NCI-H2081 (cell line): ENCODE measurements at regions not wholly inside any gene's neighbourhood (a gene's known extent, or its start where the extent isn't known, plus 50 kb on each side); places are given as distances from the start of the nearest gene placed in this dataset.

ENCODE experiments used
- DNase-seq, 2 experiments: peaks; one replicate each; lab custom pipeline; 2025; lab: John Stamatoyannopoulos, UW

DNA sequence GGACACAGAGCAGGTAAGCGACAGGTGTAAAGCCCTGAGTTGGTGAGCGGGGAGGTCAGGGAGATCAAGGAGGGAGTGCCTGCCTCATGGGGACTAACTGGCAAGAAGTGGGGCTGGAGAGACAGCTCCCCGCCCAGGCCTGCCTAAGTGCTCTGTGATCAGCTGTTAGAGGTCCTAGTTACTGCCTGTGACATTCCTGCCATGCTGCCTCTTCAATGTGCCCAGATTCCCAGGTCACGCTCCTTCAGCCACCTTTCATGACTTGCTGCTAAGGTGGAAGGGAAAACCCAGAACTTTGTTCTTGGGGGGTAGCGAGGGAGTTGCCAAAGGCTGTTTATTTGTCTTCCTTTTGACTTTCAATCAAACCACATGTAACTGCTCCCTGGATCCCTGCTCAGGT lies 114.3 kb upstream of the ZNF438 start:
- DNase-seq, result no peak

- DNase-seq, result no peak
Observed at GRCh38 chr10:31146491-31147209, 115.0 kb upstream of the ZNF438 start.

GRCh38 chr10:31147210-31147608 lies 115.5 kb upstream of the ZNF438 start:
- DNase-seq, result no peak

DNA sequence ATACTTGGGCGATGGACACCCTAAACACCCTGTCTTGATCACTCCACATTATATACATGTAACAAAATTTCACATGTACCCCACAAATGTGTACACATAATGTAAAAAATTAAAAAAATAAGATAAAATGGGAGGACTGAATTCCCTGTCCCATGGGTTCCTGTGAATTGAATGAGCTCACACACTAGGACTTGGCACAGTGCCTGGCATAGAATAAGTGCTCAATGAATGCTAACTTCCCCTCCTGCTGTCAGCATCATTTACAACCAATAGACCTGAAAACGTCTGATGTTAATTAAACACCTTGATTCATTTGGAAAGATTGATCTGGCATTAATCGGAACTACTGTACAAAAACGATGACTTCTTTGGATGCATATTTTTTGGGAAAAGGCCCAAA lies 117.3 kb upstream of the ZNF438 start:
- peak in 1 of 2 experiments; percentile 21 for DNase-seq

GRCh38 chr10:31149835-31150512 lies 118.3 kb upstream of the ZNF438 start:
- DNase-seq, result no peak

DNA sequence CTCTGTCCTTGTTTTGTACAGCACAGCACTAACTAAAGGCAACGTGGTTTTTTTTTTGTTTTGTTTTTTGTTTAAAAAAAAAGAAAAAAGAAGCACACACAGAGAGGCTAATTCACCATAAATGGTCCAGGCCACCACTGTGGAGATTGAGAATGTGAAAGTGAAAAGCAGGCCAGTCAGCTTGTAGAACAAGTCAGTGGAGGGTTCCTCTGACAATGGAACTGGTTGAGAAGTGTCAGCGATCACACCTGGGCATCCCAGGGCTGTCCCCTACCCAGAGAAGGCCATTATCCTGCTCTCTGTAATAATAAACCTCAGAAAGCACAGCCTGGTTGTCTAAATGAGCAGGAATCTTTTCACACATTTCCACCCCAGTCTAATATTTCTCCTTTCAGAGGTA lies 119.6 kb upstream of the ZNF438 start:
- DNase-seq, result no peak

- DNase-seq, result no peak
Observed at GRCh38 chr10:31152421-31153135, 120.9 kb upstream of the ZNF438 start.

GRCh38 chr10:31153161-31153560 lies 121.5 kb upstream of the ZNF438 start:
- DNase-seq, result no peak

- DNase-seq, result no peak
Observed at GRCh38 chr10:31153692-31154091, 122.0 kb upstream of the ZNF438 start.

- DNase-seq, result no peak
Observed at GRCh38 chr10:31154996-31155395, 123.3 kb upstream of the ZNF438 start.

DNA sequence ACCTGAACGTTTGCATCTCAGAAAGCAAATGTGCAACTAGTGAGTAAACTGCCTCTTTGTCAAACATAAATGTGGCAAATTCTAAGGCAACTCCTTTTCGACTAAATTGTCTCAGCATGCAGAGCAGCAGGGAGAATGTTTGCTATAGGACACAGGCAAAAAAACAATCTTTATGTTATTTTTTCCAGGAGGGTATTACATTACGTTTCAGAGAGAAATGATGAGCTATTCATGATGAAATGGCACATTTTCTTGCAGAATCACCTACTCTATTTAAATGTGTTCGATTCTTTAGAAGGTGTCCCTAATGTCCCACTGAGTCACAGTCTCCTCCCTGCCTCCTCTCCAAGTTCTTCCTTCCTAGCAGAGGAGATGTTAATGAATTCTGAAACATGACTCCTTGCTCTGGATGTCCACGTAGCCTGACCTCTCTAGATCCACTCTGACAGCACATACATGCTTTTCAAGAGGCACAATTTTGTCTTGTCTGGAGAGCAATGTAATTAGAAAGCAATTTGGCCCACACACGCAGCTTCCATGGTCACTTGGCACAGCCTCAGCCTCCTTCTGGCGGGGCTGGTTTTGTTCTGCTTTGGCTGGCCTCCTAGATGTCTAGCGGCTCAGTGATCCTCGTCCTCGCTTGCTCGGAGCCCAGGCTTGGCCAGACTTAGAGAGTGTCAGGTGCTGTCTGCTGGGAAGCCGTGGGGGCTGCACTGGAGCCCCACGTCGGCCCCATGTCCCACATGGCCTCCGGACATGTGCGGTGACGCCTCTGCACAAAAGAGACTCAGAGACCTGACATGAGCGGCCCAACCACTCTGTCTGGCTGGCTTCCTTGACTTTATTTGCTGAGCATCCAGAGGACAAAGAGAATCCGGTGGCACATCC lies 125.7 kb upstream of the ZNF438 start:
- peak; percentile 53 to 86 for DNase-seq

- DNase-seq, result peak in 1 of 2 experiments; percentile 34
Observed at GRCh38 chr10:31158011-31158658, 126.5 kb upstream of the ZNF438 start.

DNA sequence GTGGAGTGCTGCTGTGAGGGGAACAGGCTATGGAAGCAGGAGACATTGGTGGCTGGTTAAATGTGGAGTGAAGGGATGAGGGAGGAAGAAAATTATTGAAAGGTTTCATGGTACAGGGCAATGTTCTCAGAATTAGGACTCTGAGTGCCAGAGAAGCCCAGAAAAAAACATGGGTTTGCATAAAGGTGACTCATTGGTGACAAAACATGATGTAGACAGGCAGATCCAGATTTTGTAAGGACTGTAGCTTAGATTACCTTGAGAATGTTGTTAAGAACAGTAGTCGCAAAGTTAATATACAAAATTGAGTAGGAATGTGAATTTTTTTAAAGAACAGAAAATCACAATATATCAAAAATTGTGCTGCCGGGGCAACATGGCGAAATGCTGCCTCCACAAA lies 134.9 kb upstream of the ZNF438 start:
- DNase-seq, result no peak

GRCh38 chr10:31170636-31171035 lies 139.0 kb upstream of the ZNF438 start:
- DNase-seq, result no peak

DNA sequence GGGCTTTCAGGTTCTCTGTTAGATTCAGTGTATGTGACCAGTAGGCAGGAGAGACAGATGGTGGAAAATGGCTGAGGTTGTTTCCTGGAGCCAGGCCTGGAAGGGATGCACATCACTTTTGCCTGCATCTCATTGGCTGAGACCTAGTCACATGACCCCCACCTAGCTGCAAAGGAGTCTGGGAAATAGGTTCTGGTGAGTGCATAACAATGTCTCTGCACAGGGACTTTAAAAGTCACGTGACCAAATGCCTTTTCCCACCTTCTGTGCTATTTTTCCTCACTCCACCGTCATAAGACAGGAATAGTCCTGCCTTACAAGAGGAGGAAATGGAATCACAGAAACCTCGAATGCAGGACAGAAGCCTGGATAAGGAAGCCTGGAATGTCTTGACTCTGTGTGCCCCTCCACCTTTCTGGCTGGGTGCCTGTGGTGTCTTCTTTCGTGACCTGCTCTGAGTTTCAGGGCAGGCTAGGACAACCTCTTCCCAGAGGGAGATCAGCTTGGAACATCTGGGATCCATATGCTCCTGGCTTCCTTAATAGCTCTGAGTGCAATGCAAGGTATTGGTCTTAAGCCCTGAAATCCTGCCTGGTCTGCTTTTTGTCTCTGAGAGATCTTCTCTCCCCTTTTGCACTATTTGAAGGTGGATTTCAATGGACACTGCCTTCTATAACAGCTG lies 139.9 kb upstream of the ZNF438 start:
- no peak for DNase-seq

DNA sequence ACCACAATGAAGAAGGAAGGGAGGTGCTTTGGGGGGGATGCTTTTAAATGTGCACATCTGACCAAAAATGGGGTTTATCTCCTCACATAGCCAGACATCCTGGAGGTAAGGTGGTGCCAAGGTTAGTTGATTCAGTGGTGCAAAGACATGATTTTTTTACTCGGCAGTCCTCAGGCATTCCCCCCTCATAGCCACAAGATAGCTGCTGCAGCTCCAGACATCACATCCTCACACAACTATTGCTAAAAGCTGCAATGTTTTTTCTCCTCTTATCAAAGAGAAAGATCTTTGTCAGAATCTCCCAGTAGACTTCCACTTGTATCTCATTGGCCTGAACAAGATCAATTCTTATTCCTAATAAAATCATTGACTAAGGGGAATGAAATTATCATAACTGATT lies 141.3 kb upstream of the ZNF438 start:
- no peak for DNase-seq

DNA sequence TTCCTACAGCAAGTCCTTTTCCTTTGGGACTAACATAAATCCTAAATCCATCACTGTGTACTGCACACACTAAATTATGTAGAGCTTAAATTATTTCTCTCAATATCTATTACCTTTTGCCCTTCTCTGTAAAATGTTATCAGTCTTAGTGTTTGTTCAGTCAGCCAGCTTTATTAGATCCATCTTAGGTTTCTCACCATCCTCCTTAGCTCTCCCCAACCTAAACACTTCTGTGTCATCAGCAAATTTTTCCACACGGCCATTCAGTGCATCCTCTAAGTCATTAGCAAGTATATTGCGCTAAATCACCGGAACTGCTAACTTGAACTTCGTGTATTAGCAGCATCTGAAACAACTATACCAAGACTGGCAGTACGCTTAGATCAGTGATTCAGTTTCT lies 142.1 kb upstream of the ZNF438 start:
- DNase-seq, result no peak

GRCh38 chr10:31179091-31179680 lies 139.8 kb upstream of the ZEB1 start:
- DNase-seq, result no peak

DNA sequence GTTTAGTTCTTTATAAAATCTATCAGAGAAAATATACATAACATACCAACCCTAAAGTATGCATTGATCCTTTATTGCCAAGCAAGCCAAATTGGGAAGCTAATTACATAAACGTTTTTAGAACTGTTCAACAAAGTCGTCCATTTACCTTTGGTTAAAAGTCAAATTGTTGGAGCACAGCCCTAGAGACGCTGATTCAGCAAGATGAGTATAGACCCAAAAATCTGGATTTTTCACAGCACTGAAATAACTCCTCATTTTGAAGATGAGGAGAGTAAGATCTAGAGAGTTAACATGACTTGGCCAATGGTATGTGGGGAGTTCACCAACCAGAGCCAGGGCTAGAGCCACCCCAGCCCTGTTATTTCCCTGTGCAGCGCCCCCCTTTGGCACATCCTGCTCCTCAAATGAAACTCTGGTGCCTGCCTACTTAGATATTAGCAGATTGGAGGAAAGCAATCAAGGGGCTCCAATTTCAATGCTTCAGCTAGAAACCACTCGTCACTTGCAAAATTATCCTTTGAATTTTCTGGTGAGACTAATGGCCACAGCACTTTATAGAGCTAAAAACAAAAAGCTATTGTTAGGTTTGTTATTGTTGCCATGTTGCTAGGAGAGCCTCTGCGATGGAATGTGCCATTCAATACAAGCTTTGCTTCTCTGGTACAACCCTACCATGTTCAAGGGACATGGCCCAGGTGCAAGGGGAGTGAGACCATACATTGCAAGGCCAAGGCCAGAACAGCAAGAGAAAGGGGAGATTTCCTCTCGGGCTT lies 132.6 kb upstream of the ZEB1 start:
- no peak for DNase-seq

DNA sequence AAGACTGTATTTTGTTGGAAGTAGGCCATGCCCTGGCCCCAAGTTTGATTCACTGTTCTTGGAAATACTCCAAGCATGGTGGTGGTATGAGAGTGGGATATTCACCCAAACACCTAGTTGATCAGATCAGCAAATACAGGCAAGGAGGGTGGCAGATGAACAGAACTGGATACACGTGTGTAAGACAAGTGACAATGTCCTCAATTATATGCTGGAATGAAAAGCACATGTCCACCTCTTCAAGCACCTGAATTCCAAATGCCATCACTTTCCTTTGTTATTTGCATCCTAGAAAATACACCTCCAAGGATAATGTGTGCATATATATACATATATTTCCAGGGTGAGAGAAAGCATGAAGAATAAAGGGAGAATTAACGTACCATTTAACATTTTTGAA lies 131.8 kb upstream of the ZEB1 start:
- DNase-seq, result no peak
